ENCODE measurements at regions not wholly inside any gene's neighbourhood (a gene's known extent, or its start where the extent isn't known, plus 50 kb on each side); places are given as distances from the start of the nearest gene placed in this dataset.
"Not testable (repeated sequence)": the region's sequence is repeated elsewhere in the genome, so short reads cannot be mapped to it uniquely, and the experiment has no call there.

- TF ChIP-seq GABPA (IDR thresholded peaks at IDR 0.05; ENCODE audit: borderline replicate concordance, insufficient read depth, low read length); FOSL1 (IDR thresholded peaks at IDR 0.05; ENCODE audit: insufficient read depth, low read depth, low read length); POLR2A (IDR thresholded peaks at IDR 0.05; ENCODE audit: control extremely low read depth in 1 of 2, low read depth in 2 of 2, low read length in 2 of 2); POLR2AphosphoS5 (IDR thresholded peaks at IDR 0.05; ENCODE audit: low read depth, low read length); EZH2 (IDR thresholded peaks at IDR 0.05; ENCODE audit: low read depth, low read length, severe bottlenecking); CTCF (IDR thresholded peaks at IDR 0.05; ENCODE audit: control extremely low read depth in 1 of 3, insufficient read depth in 1 of 3, low read depth in 1 of 3, low read length in 3 of 3); RNF2 (IDR thresholded peaks at IDR 0.05; ENCODE audit: borderline replicate concordance, low read depth, low read length, missing control alignments, poor library complexity, severe bottlenecking); ATF2 (IDR thresholded peaks at IDR 0.05; ENCODE audit: low read length); NRF1 (IDR thresholded peaks at IDR 0.05; ENCODE audit: low read depth, low read length); MAFK (IDR thresholded peaks at IDR 0.05; ENCODE audit: low read depth, low read length); SRF (IDR thresholded peaks at IDR 0.05; ENCODE audit: low read depth, low read length): not testable (repeated sequence)
Measured at GRCh38 chr6:58365856-58366255, 1048.4 kb downstream of the PRIM2 start.
